Neural progenitor cell (in vitro differentiated cells): ENCODE measurements at regions not wholly inside any gene's neighbourhood (a gene's known extent, or its start where the extent isn't known, plus 50 kb on each side); places are given as distances from the start of the nearest gene placed in this dataset.

ENCODE experiments used
- CTCF ChIP-seq: fragments of 200-600 bp; sonication (generic); IDR thresholded peaks from 2 replicates; pipeline ENCODE4 v1.5.1; 2017; ENCODE audit warnings: antibody characterized with exemption, mild to moderate bottlenecking
- EZH2 ChIP-seq: fragments of 200-600 bp; sonication (generic); IDR thresholded peaks from 2 replicates; pipeline ENCODE4 v1.6.1; 2017; ENCODE audit warnings: antibody characterized with exemption, mild to moderate bottlenecking, moderate library complexity
- EZH2phosphoT487 ChIP-seq: fragments of 200-600 bp; sonication (generic); IDR thresholded peaks from 2 replicates; pipeline ENCODE4 v1.6.1; 2017; ENCODE audit warnings: antibody characterized with exemption

- TF ChIP-seq CTCF (no peak), EZH2 (no peak), EZH2phosphoT487 (no peak)
Observed at GRCh38 chr17:71522383-71522782, 598.4 kb upstream of the SOX9 start.
